ENCODE measurements at regions not wholly inside any gene's neighbourhood (a gene's known extent, or its start where the extent isn't known, plus 50 kb on each side); places are given as distances from the start of the nearest gene placed in this dataset.
A peak's percentile ranks its signal among the peaks of the same experiment; 100 is the strongest.

GRCh38 chr6:130558131-130558530, 192.3 kb downstream of the TMEM200A start:
- no peak for DNase-seq

GRCh38 chr6:130559166-130559565, 193.3 kb downstream of the TMEM200A start:
- no peak for DNase-seq

- DNase-seq: no peak
These were observed 194.4 kb downstream of the TMEM200A start for GRCh38 chr6:130560231-130560630.

- DNase-seq: peak; percentile 23 to 50
These were observed 195.3 kb downstream of the TMEM200A start for GRCh38 chr6:130561159-130561558.

- no peak for DNase-seq
These were observed 199.9 kb downstream of the TMEM200A start for GRCh38 chr6:130565696-130566095.

- DNase-seq: no peak
These were observed 208.3 kb downstream of the TMEM200A start for GRCh38 chr6:130574146-130574545.

GRCh38 chr6:130575557-130575956, 209.7 kb downstream of the TMEM200A start:
- DNase-seq: no peak

- no peak for DNase-seq
These were observed 210.2 kb downstream of the TMEM200A start for GRCh38 chr6:130575971-130576370.

GRCh38 chr6:130577178-130577919, 211.5 kb downstream of the TMEM200A start:
- DNase-seq: no peak

- no peak for DNase-seq
These were observed 212.9 kb downstream of the TMEM200A start for GRCh38 chr6:130578713-130579112.

- no peak for DNase-seq
These were observed 217.5 kb downstream of the TMEM200A start for GRCh38 chr6:130583268-130583667.

- no peak for DNase-seq
These were observed 219.8 kb downstream of the TMEM200A start for GRCh38 chr6:130585587-130585986.

GRCh38 chr6:130587778-130588520, 222.1 kb downstream of the TMEM200A start:
- DNase-seq: no peak

- no peak for DNase-seq
These were observed 227.4 kb downstream of the TMEM200A start for GRCh38 chr6:130593200-130593599.

- DNase-seq: no peak
These were observed 228.1 kb downstream of the TMEM200A start for GRCh38 chr6:130593948-130594347.

- DNase-seq: no peak
These were observed 228.9 kb upstream of the SMLR1 start for GRCh38 chr6:130598021-130598989.

- DNase-seq: no peak
These were observed 226.3 kb upstream of the SMLR1 start for GRCh38 chr6:130600880-130601341.

GRCh38 chr6:130602151-130602770, 224.9 kb upstream of the SMLR1 start:
- DNase-seq: no peak

- no peak for DNase-seq
These were observed 223.8 kb upstream of the SMLR1 start for GRCh38 chr6:130603391-130603790.

GRCh38 chr6:130604841-130605399, 222.3 kb upstream of the SMLR1 start:
- no peak for DNase-seq

GRCh38 chr6:130610303-130610702, 216.9 kb upstream of the SMLR1 start:
- no peak for DNase-seq

- DNase-seq: no peak
These were observed 215.8 kb upstream of the SMLR1 start for GRCh38 chr6:130611366-130611765.

Data from inflammatory macrophage treated with lipopolysaccharide for 1 hour (primary cell).